ENCODE measurements at regions not wholly inside any gene's neighbourhood (a gene's known extent, or its start where the extent isn't known, plus 50 kb on each side); places are given as distances from the start of the nearest gene placed in this dataset.
"Not testable (repeated sequence)": the region's sequence is repeated elsewhere in the genome, so short reads cannot be mapped to it uniquely, and the experiment has no call there.

- no peak for DNase-seq
Measured at GRCh38 chr16:59586331-59586730, 852.2 kb upstream of the GOT2 start.

GRCh38 chr16:59574296-59574695 lies 840.2 kb upstream of the GOT2 start:
- no peak for DNase-seq

- no peak for DNase-seq
Measured at GRCh38 chr16:59573528-59574271, 839.6 kb upstream of the GOT2 start.

- DNase-seq = no peak
Measured at GRCh38 chr16:59567496-59567895, 833.4 kb upstream of the GOT2 start.

GRCh38 chr16:59566446-59566845 lies 832.3 kb upstream of the GOT2 start:
- DNase-seq = no peak

- no peak for DNase-seq
Measured at GRCh38 chr16:59558679-59559078, 824.6 kb upstream of the GOT2 start.

GRCh38 chr16:59552164-59552563 lies 818.0 kb upstream of the GOT2 start:
- DNase-seq = no peak

GRCh38 chr16:59545721-59546120 lies 811.6 kb upstream of the GOT2 start:
- no peak for DNase-seq

GRCh38 chr16:59543641-59544040 lies 809.5 kb upstream of the GOT2 start:
- DNase-seq = no peak

- no peak for DNase-seq
Measured at GRCh38 chr16:59540621-59541020, 806.5 kb upstream of the GOT2 start.

- no peak for DNase-seq
Measured at GRCh38 chr16:59535298-59535697, 801.2 kb upstream of the GOT2 start.

GRCh38 chr16:59527206-59527997 lies 793.3 kb upstream of the GOT2 start:
- no peak for DNase-seq

- DNase-seq = no peak
Measured at GRCh38 chr16:59522826-59523225, 788.7 kb upstream of the GOT2 start.

- DNase-seq = not testable (repeated sequence)
Measured at GRCh38 chr16:59518721-59519120, 784.6 kb upstream of the GOT2 start.

- no peak for DNase-seq
Measured at GRCh38 chr16:59514651-59515050, 780.5 kb upstream of the GOT2 start.

GRCh38 chr16:59510008-59510424 lies 775.9 kb upstream of the GOT2 start:
- no peak for DNase-seq

- DNase-seq = no peak
Measured at GRCh38 chr16:59500601-59501000, 766.5 kb upstream of the GOT2 start.

- DNase-seq = no peak
Measured at GRCh38 chr16:59487067-59487466, 753.0 kb upstream of the GOT2 start.

GRCh38 chr16:59484833-59485516 lies 750.9 kb upstream of the GOT2 start:
- DNase-seq = no peak

- DNase-seq = no peak
Measured at GRCh38 chr16:59478838-59479237, 744.7 kb upstream of the GOT2 start.

GRCh38 chr16:59470556-59470955 lies 736.4 kb upstream of the GOT2 start:
- no peak for DNase-seq

GRCh38 chr16:59469266-59469665 lies 735.1 kb upstream of the GOT2 start:
- DNase-seq = no peak

GRCh38 chr16:59463776-59464175 lies 729.7 kb upstream of the GOT2 start:
- DNase-seq = no peak

GRCh38 chr16:59459806-59460205 lies 725.7 kb upstream of the GOT2 start:
- DNase-seq = no peak

All from NCI-H1105 treated with DMSO at 0.1 percent for 48 hours (cell line).